ENCODE measurements at regions not wholly inside any gene's neighbourhood (a gene's known extent, or its start where the extent isn't known, plus 50 kb on each side); places are given as distances from the start of the nearest gene placed in this dataset.

- no peak overlapping the region for H3K9ac ChIP-seq (ENCODE audit: low read length)
- H3K9me3 ChIP-seq (ENCODE audit: control insufficient read depth, low read length): no peaks in the 10 kb centered on the region
- H3K36me3 ChIP-seq (ENCODE audit: control insufficient read depth, insufficient read depth, low read length): no peaks in the 10 kb centered on the region
- H3K4me1 ChIP-seq (ENCODE audit: control insufficient read depth, insufficient read depth, low read length): no peaks in the 10 kb centered on the region
- no peak overlapping the region for H3K4me3 ChIP-seq (ENCODE audit: low read length)
- H3K27me3 ChIP-seq (ENCODE audit: control insufficient read depth, insufficient read depth, low read length): no peaks in the 10 kb centered on the region
Measured at GRCh38 chr5:124457101-124457500, 289.3 kb downstream of the ZNF608 start.

DNA sequence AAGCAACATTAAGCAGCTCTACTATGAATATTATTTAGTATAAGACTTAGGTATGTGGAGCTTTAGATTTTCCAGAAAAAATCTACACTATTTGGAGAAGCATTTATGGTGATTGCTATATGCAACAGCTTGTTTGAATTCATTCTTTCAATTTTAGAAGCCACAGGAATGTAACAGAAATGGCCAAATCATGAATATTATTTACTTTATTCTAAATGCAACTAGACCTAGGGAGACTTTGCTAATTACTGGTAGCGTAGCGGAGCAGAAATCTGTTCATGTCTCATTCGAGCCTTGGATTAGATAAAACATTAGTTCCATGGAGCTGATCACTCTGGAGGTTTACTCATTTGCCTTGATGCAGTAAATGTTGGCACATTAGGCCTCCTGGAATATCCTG is 290.2 kb downstream of the ZNF608 start:
- H3K4me3 ChIP-seq (ENCODE audit: low read length): no peak overlapping the region
- no peaks in the 10 kb centered on the region for H3K9me3 ChIP-seq (ENCODE audit: control insufficient read depth, low read length)
- no peak overlapping the region for H3K9ac ChIP-seq (ENCODE audit: low read length)
- no peaks in the 10 kb centered on the region for H3K36me3 ChIP-seq (ENCODE audit: control insufficient read depth, insufficient read depth, low read length)
- H3K4me1 ChIP-seq (ENCODE audit: control insufficient read depth, insufficient read depth, low read length): no peaks in the 10 kb centered on the region
- no peaks in the 10 kb centered on the region for H3K27me3 ChIP-seq (ENCODE audit: control insufficient read depth, insufficient read depth, low read length)

DNA sequence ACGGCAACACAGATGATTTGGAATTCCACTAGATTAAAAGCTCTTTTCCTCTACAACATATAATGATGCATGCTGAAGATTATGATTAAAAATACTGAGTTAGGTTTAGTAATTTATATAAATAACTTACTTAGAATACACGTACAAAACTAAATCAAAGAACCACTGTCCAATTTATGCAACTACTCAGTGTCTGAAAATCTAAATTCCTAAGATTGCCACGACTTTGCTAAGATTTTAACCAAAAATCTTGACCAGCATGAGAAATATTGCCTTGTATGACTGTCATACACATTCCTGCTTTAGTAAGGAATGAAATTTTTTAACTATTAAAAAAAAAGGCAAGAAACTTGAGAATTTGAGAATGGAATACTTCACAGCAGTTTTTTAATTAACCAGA is 292.4 kb downstream of the ZNF608 start:
- no peaks in the 10 kb centered on the region for H3K27me3 ChIP-seq (ENCODE audit: control insufficient read depth, insufficient read depth, low read length)
- no peak overlapping the region for H3K9ac ChIP-seq (ENCODE audit: low read length)
- H3K36me3 ChIP-seq (ENCODE audit: control insufficient read depth, insufficient read depth, low read length): no peaks in the 10 kb centered on the region
- no peak overlapping the region for H3K4me3 ChIP-seq (ENCODE audit: low read length)
- H3K4me1 ChIP-seq (ENCODE audit: control insufficient read depth, insufficient read depth, low read length): no peaks in the 10 kb centered on the region
- no peaks in the 10 kb centered on the region for H3K9me3 ChIP-seq (ENCODE audit: control insufficient read depth, low read length)

DNA sequence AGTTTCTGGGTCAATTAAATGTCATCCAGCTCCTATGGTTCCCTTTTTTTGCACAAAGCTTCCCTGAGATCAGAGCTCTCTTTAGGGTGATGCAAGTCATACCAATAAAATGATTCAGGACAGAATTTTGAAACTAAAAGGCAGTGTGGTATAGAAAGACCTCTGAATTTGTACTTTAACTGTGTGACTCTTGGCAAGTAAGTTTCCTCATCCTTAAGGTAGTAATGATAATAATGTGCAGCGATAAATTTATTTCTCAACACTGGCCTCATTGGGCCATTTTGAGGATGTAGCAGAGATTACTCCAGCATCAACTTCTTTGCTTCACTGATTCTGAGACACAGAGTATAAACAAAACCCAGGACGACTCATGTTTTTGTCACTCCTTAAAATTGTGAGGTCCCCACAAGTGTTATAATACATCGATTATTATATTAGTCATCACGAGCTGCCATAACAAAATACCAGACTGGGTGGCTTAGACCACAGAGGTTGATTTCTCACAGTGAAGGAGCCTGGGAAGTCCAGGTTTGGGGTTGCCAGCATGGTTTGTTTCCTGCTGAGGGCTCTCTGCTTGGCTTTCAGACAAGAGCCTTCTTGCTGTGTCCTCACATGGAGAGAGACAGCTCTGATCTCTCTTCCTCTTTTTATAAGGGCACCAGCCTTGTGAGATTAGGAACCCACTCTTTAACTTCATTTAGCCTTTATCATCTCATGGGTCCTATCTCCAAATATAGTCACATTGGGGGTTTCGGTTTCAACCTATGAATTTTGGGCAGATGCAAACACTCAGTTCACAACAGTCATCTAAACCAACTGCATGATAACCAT is 293.0 kb downstream of the ZNF608 start:
- Histone ChIP-seq H3K9ac (ENCODE audit: low read length) (no peak overlapping the region), H3K4me1 (ENCODE audit: control insufficient read depth, insufficient read depth, low read length) (no peaks in the 10 kb centered on the region), H3K27me3 (ENCODE audit: control insufficient read depth, insufficient read depth, low read length) (no peaks in the 10 kb centered on the region), H3K9me3 (ENCODE audit: control insufficient read depth, low read length) (no peaks in the 10 kb centered on the region), H3K4me3 (ENCODE audit: low read length) (no peak overlapping the region), H3K36me3 (ENCODE audit: control insufficient read depth, insufficient read depth, low read length) (no peaks in the 10 kb centered on the region)

- H3K36me3 ChIP-seq (ENCODE audit: control insufficient read depth, insufficient read depth, low read length): no peaks in the 10 kb centered on the region
- H3K9me3 ChIP-seq (ENCODE audit: control insufficient read depth, low read length): no peaks in the 10 kb centered on the region
- no peaks in the 10 kb centered on the region for H3K27me3 ChIP-seq (ENCODE audit: control insufficient read depth, insufficient read depth, low read length)
- no peaks in the 10 kb centered on the region for H3K4me1 ChIP-seq (ENCODE audit: control insufficient read depth, insufficient read depth, low read length)
- no peak overlapping the region for H3K4me3 ChIP-seq (ENCODE audit: low read length)
- no peak overlapping the region for H3K9ac ChIP-seq (ENCODE audit: low read length)
Measured at GRCh38 chr5:124452412-124452811, 294.0 kb downstream of the ZNF608 start.

GRCh38 chr5:124451721-124452383 is 294.6 kb downstream of the ZNF608 start:
- H3K4me3 ChIP-seq (ENCODE audit: low read length): no peak overlapping the region
- no peaks in the 10 kb centered on the region for H3K4me1 ChIP-seq (ENCODE audit: control insufficient read depth, insufficient read depth, low read length)
- H3K9me3 ChIP-seq (ENCODE audit: control insufficient read depth, low read length): no peaks in the 10 kb centered on the region
- no peaks in the 10 kb centered on the region for H3K36me3 ChIP-seq (ENCODE audit: control insufficient read depth, insufficient read depth, low read length)
- H3K9ac ChIP-seq (ENCODE audit: low read length): no peak overlapping the region
- H3K27me3 ChIP-seq (ENCODE audit: control insufficient read depth, insufficient read depth, low read length): no peaks in the 10 kb centered on the region

GRCh38 chr5:124446120-124446519 is 300.3 kb downstream of the ZNF608 start:
- Histone ChIP-seq H3K4me3 (ENCODE audit: low read length) (no peak overlapping the region), H3K4me1 (ENCODE audit: control insufficient read depth, insufficient read depth, low read length) (no peaks in the 10 kb centered on the region), H3K27me3 (ENCODE audit: control insufficient read depth, insufficient read depth, low read length) (no peaks in the 10 kb centered on the region), H3K9ac (ENCODE audit: low read length) (no peak overlapping the region), H3K36me3 (ENCODE audit: control insufficient read depth, insufficient read depth, low read length) (no peaks in the 10 kb centered on the region), H3K9me3 (ENCODE audit: control insufficient read depth, low read length) (no peaks in the 10 kb centered on the region)

- Histone ChIP-seq H3K9me3 (ENCODE audit: control insufficient read depth, low read length) (no peaks in the 10 kb centered on the region), H3K36me3 (ENCODE audit: control insufficient read depth, insufficient read depth, low read length) (no peaks in the 10 kb centered on the region), H3K27me3 (ENCODE audit: control insufficient read depth, insufficient read depth, low read length) (no peaks in the 10 kb centered on the region), H3K4me3 (ENCODE audit: low read length) (no peak overlapping the region), H3K9ac (ENCODE audit: low read length) (no peak overlapping the region), H3K4me1 (ENCODE audit: control insufficient read depth, insufficient read depth, low read length) (no peaks in the 10 kb centered on the region)
Measured at GRCh38 chr5:124445070-124445619, 301.3 kb downstream of the ZNF608 start.

DNA sequence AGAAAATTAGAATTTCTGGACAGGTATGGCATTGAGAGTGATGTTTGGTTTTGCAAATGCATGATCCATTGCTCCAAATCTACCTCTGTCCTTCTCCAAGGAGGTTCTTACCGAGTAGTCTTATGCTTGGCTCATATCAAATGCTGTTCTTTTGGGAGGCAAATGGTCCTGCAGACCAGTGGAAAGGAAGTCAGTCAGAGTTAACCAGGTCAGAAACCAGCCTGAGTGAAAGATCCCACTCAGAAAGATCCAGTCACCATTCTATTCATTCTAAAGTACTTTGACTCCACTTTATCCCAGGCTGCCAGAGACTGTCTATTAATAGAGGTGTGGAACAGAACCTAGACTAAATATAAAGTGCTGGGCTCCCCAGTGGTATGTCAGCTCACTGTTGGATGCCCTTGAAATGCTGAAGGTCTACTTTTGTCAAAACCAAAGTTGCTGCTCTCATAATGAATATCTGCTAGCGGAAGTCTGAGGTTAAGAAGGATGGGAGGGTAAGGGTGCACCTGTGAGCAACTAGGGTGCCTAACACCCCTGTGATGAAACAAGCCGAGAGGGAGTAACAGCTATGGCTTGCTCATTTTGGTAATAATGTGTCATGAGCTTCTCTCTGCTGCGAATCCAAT is 302.2 kb downstream of the ZNF608 start:
- Histone ChIP-seq H3K9me3 (ENCODE audit: control insufficient read depth, low read length) (no peaks in the 10 kb centered on the region), H3K36me3 (ENCODE audit: control insufficient read depth, insufficient read depth, low read length) (no peaks in the 10 kb centered on the region), H3K27me3 (ENCODE audit: control insufficient read depth, insufficient read depth, low read length) (no peaks in the 10 kb centered on the region), H3K4me3 (ENCODE audit: low read length) (no peak overlapping the region), H3K4me1 (ENCODE audit: control insufficient read depth, insufficient read depth, low read length) (no peaks in the 10 kb centered on the region), H3K9ac (ENCODE audit: low read length) (no peak overlapping the region)

DNA sequence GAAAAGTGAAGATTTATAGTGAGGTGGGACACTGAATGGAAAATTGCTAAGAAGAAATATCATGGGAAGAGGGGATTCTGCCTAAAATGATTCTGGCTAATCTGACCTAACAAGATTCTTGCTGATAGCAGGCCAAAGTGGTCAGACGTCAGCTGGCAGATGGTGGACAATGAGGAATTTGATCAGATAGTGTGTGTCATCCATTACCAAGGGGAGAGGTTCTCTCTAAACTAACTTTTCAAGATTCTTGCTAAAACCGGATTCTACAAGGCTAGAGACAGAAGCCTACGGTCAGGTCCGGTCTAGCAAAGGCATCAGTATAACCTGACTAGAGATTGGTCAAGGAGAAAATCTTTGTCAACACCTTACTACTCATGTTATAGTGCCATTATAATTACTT is 306.0 kb downstream of the ZNF608 start:
- Histone ChIP-seq H3K36me3 (ENCODE audit: control insufficient read depth, insufficient read depth, low read length) (no peaks in the 10 kb centered on the region), H3K4me1 (ENCODE audit: control insufficient read depth, insufficient read depth, low read length) (no peaks in the 10 kb centered on the region), H3K27me3 (ENCODE audit: control insufficient read depth, insufficient read depth, low read length) (no peaks in the 10 kb centered on the region), H3K9ac (ENCODE audit: low read length) (no peak overlapping the region), H3K4me3 (ENCODE audit: low read length) (no peak overlapping the region), H3K9me3 (ENCODE audit: control insufficient read depth, low read length) (no peaks in the 10 kb centered on the region)

DNA sequence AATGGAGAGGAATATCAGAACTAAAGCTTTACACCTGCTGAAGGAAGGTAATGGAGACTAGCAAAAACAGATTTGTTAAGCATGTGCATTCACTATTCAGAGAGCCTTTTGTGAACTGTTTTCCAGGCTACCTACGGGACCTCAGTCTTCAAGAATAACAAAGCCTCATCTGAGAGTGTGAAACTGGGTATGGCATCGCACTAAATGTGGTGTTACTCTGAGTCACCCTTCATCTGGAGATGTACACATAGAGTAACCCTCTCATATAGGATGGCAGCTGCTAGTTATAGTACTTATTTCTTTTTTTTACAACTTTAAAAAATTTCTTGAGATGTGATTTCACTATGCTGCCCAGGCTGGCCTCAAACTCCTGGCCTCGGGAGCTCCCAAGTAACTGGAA is 306.8 kb downstream of the ZNF608 start:
- Histone ChIP-seq H3K27me3 (ENCODE audit: control insufficient read depth, insufficient read depth, low read length) (no peaks in the 10 kb centered on the region), H3K36me3 (ENCODE audit: control insufficient read depth, insufficient read depth, low read length) (no peaks in the 10 kb centered on the region), H3K4me3 (ENCODE audit: low read length) (no peak overlapping the region), H3K4me1 (ENCODE audit: control insufficient read depth, insufficient read depth, low read length) (no peaks in the 10 kb centered on the region), H3K9me3 (ENCODE audit: control insufficient read depth, low read length) (no peaks in the 10 kb centered on the region), H3K9ac (ENCODE audit: low read length) (no peak overlapping the region)

GRCh38 chr5:124438903-124439281 is 307.5 kb downstream of the ZNF608 start:
- Histone ChIP-seq H3K9ac (ENCODE audit: low read length) (no peak overlapping the region), H3K36me3 (ENCODE audit: control insufficient read depth, insufficient read depth, low read length) (no peaks in the 10 kb centered on the region), H3K27me3 (ENCODE audit: control insufficient read depth, insufficient read depth, low read length) (no peaks in the 10 kb centered on the region), H3K4me3 (ENCODE audit: low read length) (no peak overlapping the region), H3K4me1 (ENCODE audit: control insufficient read depth, insufficient read depth, low read length) (no peaks in the 10 kb centered on the region), H3K9me3 (ENCODE audit: control insufficient read depth, low read length) (no peaks in the 10 kb centered on the region)

Data from mucosa of stomach (tissue), 1 donor.